ENCODE measurements at regions not wholly inside any gene's neighbourhood (a gene's known extent, or its start where the extent isn't known, plus 50 kb on each side); places are given as distances from the start of the nearest gene placed in this dataset.

- no peak for ATAC-seq
Observed at GRCh38 chr7:17677408-17677807, 262.9 kb downstream of the SNX13 start.

GRCh38 chr7:17678896-17679295 is 261.4 kb downstream of the SNX13 start:
- Mint-ChIP-seq H3K4me3 (no peak overlapping the region), H3K4me1 (ENCODE audit: low read depth) (no peaks in the 10 kb centered on the region), H3K27me3 (ENCODE audit: low read depth) (no peaks in the 10 kb centered on the region), H3K36me3 (ENCODE audit: insufficient read depth) (no peaks in the 10 kb centered on the region), H3K9me3 (no peaks in the 10 kb centered on the region)
- ATAC-seq (no peak), DNase-seq (no peak)

More at GRCh38 chr7:17677408-17677807, 262.9 kb downstream of the SNX13 start:
- Mint-ChIP-seq H3K36me3 (ENCODE audit: insufficient read depth) (no peaks in the 10 kb centered on the region), H3K9me3 (no peaks in the 10 kb centered on the region), H3K4me1 (ENCODE audit: low read depth) (no peaks in the 10 kb centered on the region), H3K27me3 (ENCODE audit: low read depth) (no peaks in the 10 kb centered on the region), H3K4me3 (no peak overlapping the region)
- no peak for DNase-seq

GRCh38 chr7:17679458-17679857 is 260.8 kb downstream of the SNX13 start:
- DNase-seq = no peak
- no peaks in the 10 kb centered on the region for H3K9me3 Mint-ChIP-seq
- no peaks in the 10 kb centered on the region for H3K4me1 Mint-ChIP-seq (ENCODE audit: low read depth)
- no peaks in the 10 kb centered on the region for H3K36me3 Mint-ChIP-seq (ENCODE audit: insufficient read depth)
- no peak for ATAC-seq
- no peak overlapping the region for H3K4me3 Mint-ChIP-seq
- no peaks in the 10 kb centered on the region for H3K27me3 Mint-ChIP-seq (ENCODE audit: low read depth)

GRCh38 chr7:17680026-17680425 is 260.3 kb downstream of the SNX13 start:
- Mint-ChIP-seq H3K36me3 (ENCODE audit: insufficient read depth) (no peaks in the 10 kb centered on the region), H3K4me1 (ENCODE audit: low read depth) (no peaks in the 10 kb centered on the region), H3K9me3 (no peaks in the 10 kb centered on the region), H3K4me3 (no peak overlapping the region), H3K27me3 (ENCODE audit: low read depth) (no peaks in the 10 kb centered on the region)
- DNase-seq (no peak), ATAC-seq (no peak)

GRCh38 chr7:17680943-17681351 is 259.3 kb downstream of the SNX13 start:
- DNase-seq (no peak), ATAC-seq (no peak)
- H3K36me3 Mint-ChIP-seq (ENCODE audit: insufficient read depth) = no peaks in the 10 kb centered on the region

GRCh38 chr7:17681965-17682364 is 258.3 kb downstream of the SNX13 start:
- Mint-ChIP-seq H3K4me3 (no peak overlapping the region), H3K4me1 (ENCODE audit: low read depth) (no peaks in the 10 kb centered on the region), H3K27me3 (ENCODE audit: low read depth) (no peaks in the 10 kb centered on the region), H3K36me3 (ENCODE audit: insufficient read depth) (no peaks in the 10 kb centered on the region), H3K9me3 (no peaks in the 10 kb centered on the region)
- ATAC-seq (no peak), DNase-seq (no peak)

More at GRCh38 chr7:17680943-17681351, 259.3 kb downstream of the SNX13 start:
- no peaks in the 10 kb centered on the region for H3K27me3 Mint-ChIP-seq (ENCODE audit: low read depth)
- no peak overlapping the region for H3K4me3 Mint-ChIP-seq
- H3K9me3 Mint-ChIP-seq = no peaks in the 10 kb centered on the region
- H3K4me1 Mint-ChIP-seq (ENCODE audit: low read depth) = no peaks in the 10 kb centered on the region

GRCh38 chr7:17682586-17682985 is 257.7 kb downstream of the SNX13 start:
- Mint-ChIP-seq H3K36me3 (ENCODE audit: insufficient read depth) (no peaks in the 10 kb centered on the region), H3K4me1 (ENCODE audit: low read depth) (no peaks in the 10 kb centered on the region), H3K9me3 (no peaks in the 10 kb centered on the region), H3K4me3 (no peak overlapping the region), H3K27me3 (ENCODE audit: low read depth) (no peaks in the 10 kb centered on the region)
- DNase-seq (no peak), ATAC-seq (no peak)

- DNase-seq (no peak), ATAC-seq (no peak)
- Mint-ChIP-seq H3K4me1 (ENCODE audit: low read depth) (no peaks in the 10 kb centered on the region), H3K36me3 (ENCODE audit: insufficient read depth) (no peaks in the 10 kb centered on the region), H3K27me3 (ENCODE audit: low read depth) (no peaks in the 10 kb centered on the region), H3K4me3 (no peak overlapping the region), H3K9me3 (no peaks in the 10 kb centered on the region)
Observed at GRCh38 chr7:17685141-17685540, 255.2 kb downstream of the SNX13 start.

- Mint-ChIP-seq H3K9me3 (no peaks in the 10 kb centered on the region), H3K36me3 (ENCODE audit: insufficient read depth) (no peaks in the 10 kb centered on the region), H3K27me3 (ENCODE audit: low read depth) (no peaks in the 10 kb centered on the region), H3K4me3 (no peak overlapping the region), H3K4me1 (ENCODE audit: low read depth) (no peaks in the 10 kb centered on the region)
- ATAC-seq (no peak), DNase-seq (no peak)
Observed at GRCh38 chr7:17687361-17687760, 252.9 kb downstream of the SNX13 start.

- no peaks in the 10 kb centered on the region for H3K4me1 Mint-ChIP-seq (ENCODE audit: low read depth)
- no peak for ATAC-seq
- no peak overlapping the region for H3K4me3 Mint-ChIP-seq
Observed at GRCh38 chr7:17689361-17689902, 250.9 kb downstream of the SNX13 start.

GRCh38 chr7:17690030-17690429 is 250.3 kb downstream of the SNX13 start:
- Mint-ChIP-seq H3K9me3 (no peaks in the 10 kb centered on the region), H3K36me3 (ENCODE audit: insufficient read depth) (no peaks in the 10 kb centered on the region), H3K4me1 (ENCODE audit: low read depth) (no peaks in the 10 kb centered on the region), H3K4me3 (no peak overlapping the region), H3K27me3 (ENCODE audit: low read depth) (no peaks in the 10 kb centered on the region)
- ATAC-seq = no peak
- DNase-seq = no peak

More at GRCh38 chr7:17689361-17689902, 250.9 kb downstream of the SNX13 start:
- H3K27me3 Mint-ChIP-seq (ENCODE audit: low read depth) = no peaks in the 10 kb centered on the region
- no peak for DNase-seq
- no peaks in the 10 kb centered on the region for H3K9me3 Mint-ChIP-seq
- no peaks in the 10 kb centered on the region for H3K36me3 Mint-ChIP-seq (ENCODE audit: insufficient read depth)

GRCh38 chr7:17696422-17696821 is 243.9 kb downstream of the SNX13 start:
- no peak overlapping the region for H3K4me3 Mint-ChIP-seq
- DNase-seq (no peak), ATAC-seq (no peak)
- H3K27me3 Mint-ChIP-seq (ENCODE audit: low read depth) = peaks cover 4% of the 10 kb centered on the region
- H3K9me3 Mint-ChIP-seq = peaks cover 18% of the 10 kb centered on the region
- no peaks in the 10 kb centered on the region for H3K4me1 Mint-ChIP-seq (ENCODE audit: low read depth)
- peaks cover 2% of the 10 kb centered on the region for H3K36me3 Mint-ChIP-seq (ENCODE audit: insufficient read depth)

GRCh38 chr7:17697128-17697881 is 243.0 kb downstream of the SNX13 start:
- H3K27me3 Mint-ChIP-seq (ENCODE audit: low read depth) = peaks cover 4% of the 10 kb centered on the region
- peaks cover 2% of the 10 kb centered on the region for H3K36me3 Mint-ChIP-seq (ENCODE audit: insufficient read depth)
- peaks cover 18% of the 10 kb centered on the region for H3K9me3 Mint-ChIP-seq
- no peaks in the 10 kb centered on the region for H3K4me1 Mint-ChIP-seq (ENCODE audit: low read depth)
- ATAC-seq = no peak
- no peak overlapping the region for H3K4me3 Mint-ChIP-seq
- DNase-seq = no peak

GRCh38 chr7:17699696-17700095 is 240.6 kb downstream of the SNX13 start:
- no peak overlapping the region for H3K4me3 Mint-ChIP-seq
- ATAC-seq (no peak), DNase-seq (no peak)
- peaks cover 18% of the 10 kb centered on the region for H3K9me3 Mint-ChIP-seq
- no peaks in the 10 kb centered on the region for H3K4me1 Mint-ChIP-seq (ENCODE audit: low read depth)
- peaks cover 7% of the 10 kb centered on the region for H3K27me3 Mint-ChIP-seq (ENCODE audit: low read depth)
- peaks cover 2% of the 10 kb centered on the region for H3K36me3 Mint-ChIP-seq (ENCODE audit: insufficient read depth)

GRCh38 chr7:17700138-17700537 is 240.2 kb downstream of the SNX13 start:
- H3K9me3 Mint-ChIP-seq = peaks cover 18% of the 10 kb centered on the region
- no peaks in the 10 kb centered on the region for H3K4me1 Mint-ChIP-seq (ENCODE audit: low read depth)
- ATAC-seq = no peak
- H3K27me3 Mint-ChIP-seq (ENCODE audit: low read depth) = peaks cover 7% of the 10 kb centered on the region
- peaks cover 2% of the 10 kb centered on the region for H3K36me3 Mint-ChIP-seq (ENCODE audit: insufficient read depth)
- no peak overlapping the region for H3K4me3 Mint-ChIP-seq
- no peak for DNase-seq

All from activated T-cell treated with anti-CD3 and anti-CD28 coated beads, Interleukin-2, amount 50 U/mL, for 4 hours (primary cell).